WTC11 (cell line): ENCODE measurements at regions not wholly inside any gene's neighbourhood (a gene's known extent, or its start where the extent isn't known, plus 50 kb on each side); places are given as distances from the start of the nearest gene placed in this dataset.

Experiments used
- ATAC-seq: fragments of 200-7000 bp; cut with Tn5 transposase; 2 replicates; pipeline ENCODE4 v1.10.0; 2021; ENCODE audit warnings: mild to moderate bottlenecking, moderate library complexity
- CTCF ChIA-PET: fragments of 300-600 bp; sonication (Branson Sonifier 250); formaldehyde crosslinking; loops from one replicate; lab custom pipeline; 2021; ENCODE audit warnings: antibody characterized with exemption; lab: Charles Lee
- POLR2A ChIA-PET: fragments of 350-600 bp; sonication (Branson Sonifier 250); formaldehyde crosslinking; loops from one replicate; lab custom pipeline; 2021; ENCODE audit warnings: antibody characterized with exemption; lab: Charles Lee
- DNase-seq: peaks from one replicate; pipeline ENCODE4 v3.0.0; 2021; ENCODE audit warnings: low spot score
- H3K27ac Mint-ChIP-seq: 2 replicates; pipeline ENCODE4 v1.8.0; 2021; ENCODE audit warnings: mixed read lengths
- H3K27me3 Mint-ChIP-seq: 2 replicates; pipeline ENCODE4 v1.8.0; 2021; ENCODE audit warnings: low read depth, mild to moderate bottlenecking, moderate library complexity, mixed read lengths
- H3K36me3 Mint-ChIP-seq: 2 replicates; pipeline ENCODE4 v1.8.0; 2021; ENCODE audit warnings: mixed read lengths
- H3K4me1 Mint-ChIP-seq: 2 replicates; pipeline ENCODE4 v1.8.0; 2022; ENCODE audit warnings: mixed read lengths
- H3K4me3 Mint-ChIP-seq: 2 replicates; pipeline ENCODE4 v1.8.0; 2021; ENCODE audit warnings: mild to moderate bottlenecking, moderate library complexity, mixed read lengths
- H3K9me3 Mint-ChIP-seq: 2 replicates; pipeline ENCODE4 v1.8.0; 2021; ENCODE audit warnings: mixed read lengths
- AFF4 ChIP-seq: sonication (generic); formaldehyde crosslinking; IDR thresholded peaks from 2 replicates; pipeline ENCODE4 v1.8.1; 2023; ENCODE audit warnings: mild to moderate bottlenecking, missing genetic modification reagents, borderline replicate concordance
- ATF1 ChIP-seq: sonication (generic); formaldehyde crosslinking; IDR thresholded peaks from 2 replicates; pipeline ENCODE4 v1.8.1; 2023; ENCODE audit warnings: mild to moderate bottlenecking, moderate library complexity, missing genetic modification reagents
- ATF3 ChIP-seq: sonication (generic); formaldehyde crosslinking; conservative IDR thresholded peaks from 2 replicates; pipeline ENCODE4 v1.8.1; 2022; ENCODE audit warnings: mild to moderate bottlenecking, missing genetic modification reagents
- CBFB ChIP-seq: sonication (generic); formaldehyde crosslinking; IDR thresholded peaks from 2 replicates; pipeline ENCODE4 v1.8.1; 2022; ENCODE audit warnings: mild to moderate bottlenecking, low read depth, missing genetic modification reagents
- CREM ChIP-seq: sonication (generic); formaldehyde crosslinking; IDR thresholded peaks from 2 replicates; pipeline ENCODE4 v1.8.1; 2022; ENCODE audit warnings: mild to moderate bottlenecking, missing genetic modification reagents, moderate library complexity
- E2F1 ChIP-seq: sonication (generic); formaldehyde crosslinking; IDR thresholded peaks from 2 replicates; pipeline ENCODE4 v1.8.0; 2022; ENCODE audit warnings: mild to moderate bottlenecking, missing genetic modification reagents
- ETV6 ChIP-seq: sonication (generic); formaldehyde crosslinking; IDR thresholded peaks from 2 replicates; pipeline ENCODE4 v1.8.1; 2022; ENCODE audit warnings: mild to moderate bottlenecking, missing genetic modification reagents
- FOXJ3 ChIP-seq: sonication (generic); formaldehyde crosslinking; IDR thresholded peaks from 2 replicates; pipeline ENCODE4 v1.9.0; 2021; ENCODE audit warnings: missing genetic modification reagents, mild to moderate bottlenecking, borderline replicate concordance
- FOXK1 ChIP-seq: sonication (generic); formaldehyde crosslinking; IDR thresholded peaks from 2 replicates; pipeline ENCODE4 v1.8.0; 2022; ENCODE audit warnings: mild to moderate bottlenecking, moderate library complexity, missing genetic modification reagents
- FOXP4 ChIP-seq: sonication (generic); formaldehyde crosslinking; IDR thresholded peaks from 2 replicates; pipeline ENCODE4 v1.8.0; 2022; ENCODE audit warnings: mild to moderate bottlenecking, missing genetic modification reagents
- GTF2I ChIP-seq: fragments of 250-450 bp; sonication (Bioruptor Pico); conservative IDR thresholded peaks from 2 replicates; pipeline ENCODE4 v1.4.0; 2021; ENCODE audit warnings: mild to moderate bottlenecking
- PRRX2 ChIP-seq: fragments of 250-450 bp; sonication (Bioruptor Pico); IDR thresholded peaks from 2 replicates; pipeline ENCODE4 v1.8.0; 2021; ENCODE audit warnings: mild to moderate bottlenecking
- RELA ChIP-seq: sonication (generic); formaldehyde crosslinking; IDR thresholded peaks from 2 replicates; pipeline ENCODE4 v1.8.1; 2022; ENCODE audit warnings: missing genetic modification reagents, mild to moderate bottlenecking, borderline replicate concordance
- SMAD3 ChIP-seq: sonication (generic); formaldehyde crosslinking; IDR thresholded peaks from 2 replicates; pipeline ENCODE4 v1.8.0; 2022; ENCODE audit warnings: missing genetic modification reagents, mild to moderate bottlenecking, borderline replicate concordance
- TCF7 ChIP-seq: sonication (generic); formaldehyde crosslinking; IDR thresholded peaks from 2 replicates; pipeline ENCODE4 v1.8.0; 2022; ENCODE audit warnings: mild to moderate bottlenecking, low read depth, missing genetic modification reagents, moderate library complexity
- TP53 ChIP-seq: sonication (generic); formaldehyde crosslinking; IDR thresholded peaks from 2 replicates; pipeline ENCODE4 v1.8.1; 2023; ENCODE audit warnings: mild to moderate bottlenecking, missing genetic modification reagents
- ZBTB43 ChIP-seq: sonication (generic); formaldehyde crosslinking; IDR thresholded peaks from 2 replicates; pipeline ENCODE4 v1.8.1; 2023; ENCODE audit warnings: mild to moderate bottlenecking, missing genetic modification reagents

- TF ChIP-seq TP53 (CRISPR knock-in tag): no peak
- TF ChIP-seq TCF7 (CRISPR knock-in tag): no peak
- no peak for TF ChIP-seq CBFB (CRISPR knock-in tag)
- no peak for TF ChIP-seq AFF4 (CRISPR knock-in tag)
These were observed 290.9 kb downstream of the CRPPA start (continued) for GRCh38 chr7:16130111-16131110.

GRCh38 chr7:16129431-16130110 is 291.8 kb downstream of the CRPPA start:
- DNase-seq (no peak), ATAC-seq (no peak)
- peaks cover 3% of the 10 kb centered on the region; the same call in 1 of the 2 replicates for H3K36me3 Mint-ChIP-seq
- POLR2A ChIA-PET: no interaction called here
- CTCF ChIA-PET: no interaction called here
- H3K9me3 Mint-ChIP-seq: peaks cover 11% of the 10 kb centered on the region
- TF ChIP-seq FOXK1 (CRISPR knock-in tag) (no peak), SMAD3 (no peak), ATF1 (CRISPR knock-in tag) (no peak), GTF2I (CRISPR knock-in tag) (no peak), ATF3 (CRISPR knock-in tag) (no peak), ETV6 (CRISPR knock-in tag) (no peak), PRRX2 (no peak), FOXJ3 (no peak)
- no peak overlapping the region for H3K4me3 Mint-ChIP-seq
- H3K27ac Mint-ChIP-seq: no peak overlapping the region
- H3K27me3 Mint-ChIP-seq: no peaks in the 10 kb centered on the region
- no peaks in the 10 kb centered on the region for H3K4me1 Mint-ChIP-seq

GRCh38 chr7:16123117-16123770 is 298.1 kb downstream of the CRPPA start:
- peaks cover 8% of the 10 kb centered on the region for H3K9me3 Mint-ChIP-seq
- H3K4me3 Mint-ChIP-seq: no peak overlapping the region
- DNase-seq: no peak
- H3K27ac Mint-ChIP-seq: no peak overlapping the region
- POLR2A ChIA-PET: no interaction called here
- no peak for TF ChIP-seq CREM (CRISPR knock-in tag)
- no peak for TF ChIP-seq RELA (CRISPR knock-in tag)
- TF ChIP-seq FOXP4 (CRISPR knock-in tag): no peak
- TF ChIP-seq E2F1 (CRISPR knock-in tag): no peak
- no peak for TF ChIP-seq ZBTB43
- TF ChIP-seq GTF2I (CRISPR knock-in tag): no peak
- TF ChIP-seq, all 79 proteins: peak for 0
- CTCF ChIA-PET: no interaction called here
- no peaks in the 10 kb centered on the region for H3K27me3 Mint-ChIP-seq
- H3K4me1 Mint-ChIP-seq: peaks cover 8% of the 10 kb centered on the region
- H3K36me3 Mint-ChIP-seq: peaks cover 3% of the 10 kb centered on the region; the same call in 1 of the 2 replicates
- ATAC-seq: no peak
